HepG2 (cell line): ENCODE measurements at regions not wholly inside any gene's neighbourhood (a gene's known extent, or its start where the extent isn't known, plus 50 kb on each side); places are given as distances from the start of the nearest gene placed in this dataset.

Source experiments
- ATAC-seq: fragments of 200-7000 bp; cut with Tn5 transposase; 3 replicates; pipeline ENCODE4 v1.9.1; 2020; ENCODE audit warnings: mild to moderate bottlenecking, moderate library complexity
- BruUV-seq: library from RNA; stranded (reverse); fragments of 400-500 nt; replicated peaks from 2 replicates; lab custom pipeline; 2021; lab: Mats Ljungman, UMichigan
- CTCF ChIA-PET: fragments of 300-600 bp; formaldehyde crosslinking; extraction: SDS; loops from one replicate; lab custom pipeline; 2021; ENCODE audit warnings: low total read pairs, inconsistent platforms, low intra/inter-chr PET ratio; lab: Yijun Ruan, JAX
- POLR2A ChIA-PET: fragments of 350-600 bp; sonication (Branson Sonifier 250); formaldehyde crosslinking; loops from one replicate; lab custom pipeline; 2020; ENCODE audit warnings: antibody characterized with exemption, inconsistent platforms; lab: Yijun Ruan, JAX
- DNase-seq: peaks from one replicate; pipeline ENCODE4 v3.0.0-alpha.2; 2015; ENCODE audit warnings: low spot score
- FAIRE-seq: peaks from 3 replicates; lab custom pipeline; 2011; peaks lifted over from hg19 to GRCh38; lab: Jason Lieb, UNC
- H2AFZ ChIP-seq: one replicate; pipeline ENCODE4 v1.6.1; 2011; ENCODE audit warnings: low read length, inconsistent platforms
- H3K27ac ChIP-seq: fragments of 300-600 bp; 3 replicates; pipeline ENCODE4 v1.8.0; 2011; ENCODE audit warnings: mixed run types, mild to moderate bottlenecking, mixed read lengths, low read length, inconsistent platforms; ENCODE audit not compliant: insufficient read depth; ENCODE audit errors: extremely low read length
- H3K27me3 ChIP-seq, 2 experiments: fragments of 200-600 bp in 1 of 2; 2 replicates in 1 of 2; 3 replicates in 1 of 2; pipeline versions ENCODE4 v1.6.0 to v1.8.0; 2011; ENCODE audit warnings: low read length in 2 of 2, mild to moderate bottlenecking in 2 of 2, moderate library complexity in 2 of 2, inconsistent platforms in 1 of 2; ENCODE audit not compliant: insufficient read depth in 2 of 2, control insufficient read depth in 1 of 2
- H3K36me3 ChIP-seq, 2 experiments: fragments of 200-600 bp in 1 of 2; replicated peaks in 1 of 2; 2 replicates in 1 of 2; 3 replicates in 1 of 2; pipeline versions ENCODE4 v1.5.1 to v1.8.0; 2011; ENCODE audit warnings: low read length in 2 of 2, inconsistent platforms in 1 of 2; ENCODE audit not compliant: insufficient read depth in 2 of 2, control insufficient read depth in 1 of 2
- H3K4me1 ChIP-seq: 2 replicates; pipeline ENCODE4 v1.5.1; 2012; ENCODE audit warnings: low read length, inconsistent platforms; ENCODE audit not compliant: insufficient read depth
- H3K4me2 ChIP-seq: 2 replicates; pipeline ENCODE4 v1.6.0; 2011; ENCODE audit warnings: low read depth, low read length, inconsistent platforms
- H3K4me3 ChIP-seq, 3 experiments: fragments of 200-600 bp in 1 of 3; sonication (generic), shearing (Covaris generic) in 1 of 3; replicated peaks in 1 of 3; 2 replicates each; pipeline ENCODE4 v1.5.1; 2011 to 2016; ENCODE audit warnings: low read length in 3 of 3, inconsistent platforms in 2 of 3, low read depth in 2 of 3, mild to moderate bottlenecking in 2 of 3, control low read depth in 1 of 3, mixed read lengths in 1 of 3; ENCODE audit not compliant: insufficient read depth in 1 of 3
- H3K79me2 ChIP-seq: one replicate; pipeline ENCODE4 v1.6.1; 2011; ENCODE audit warnings: low read length, inconsistent platforms; ENCODE audit not compliant: insufficient read depth
- H3K9ac ChIP-seq: 2 replicates; pipeline ENCODE4 v1.6.0; 2011; ENCODE audit warnings: mild to moderate bottlenecking, low read depth, low read length, inconsistent platforms; ENCODE audit not compliant: insufficient read depth
- H3K9me3 ChIP-seq: 2 replicates; pipeline ENCODE4 v1.5.1; 2012; ENCODE audit warnings: mild to moderate bottlenecking, low read length
- H4K20me1 ChIP-seq: 2 replicates; pipeline ENCODE4 v1.6.0; 2011; ENCODE audit warnings: inconsistent platforms, mild to moderate bottlenecking, low read length, moderate library complexity; ENCODE audit not compliant: insufficient read depth
- CEBPB ChIP-seq: IDR thresholded peaks from 2 replicates; pipeline ENCODE4 v1.6.1; 2011; ENCODE audit warnings: low read depth, low read length, improper control_type of control experiment, borderline replicate concordance
- FOXA1 ChIP-seq, 2 experiments: fragments of 450-650 bp in 1 of 2; sonication (generic) in 1 of 2; formaldehyde crosslinking in 1 of 2; IDR thresholded peaks; 2 replicates each; pipeline versions ENCODE4 v1.4.0 to v1.6.1; 2016 to 2020; ENCODE audit warnings: missing genetic modification reagents in 1 of 2
- HDAC2 ChIP-seq: sonication (generic); formaldehyde crosslinking; IDR thresholded peaks from 2 replicates; pipeline ENCODE4 v1.4.0; 2020; ENCODE audit warnings: missing genetic modification reagents
- HIVEP1 ChIP-seq: sonication (generic); formaldehyde crosslinking; IDR thresholded peaks from 2 replicates; pipeline ENCODE4 v1.4.0; 2020; ENCODE audit warnings: mild to moderate bottlenecking, missing genetic modification reagents
- JUN ChIP-seq: sonication (generic); formaldehyde crosslinking; IDR thresholded peaks from 2 replicates; pipeline ENCODE4 v1.4.0; 2020; ENCODE audit warnings: mild to moderate bottlenecking, missing genetic modification reagents
- SPEN ChIP-seq: sonication (generic); formaldehyde crosslinking; IDR thresholded peaks from 2 replicates; pipeline ENCODE4 v1.5.1; 2020; ENCODE audit warnings: low read depth, mild to moderate bottlenecking, missing genetic modification reagents
- SYNCRIP ChIP-seq: fragments of 200-400 bp; formaldehyde crosslinking; IDR thresholded peaks from 2 replicates; pipeline ENCODE4 v1.6.1; 2018; ENCODE audit warnings: mild to moderate bottlenecking, low read depth, low read length; ENCODE audit not compliant: insufficient read depth
- THAP11 ChIP-seq: IDR thresholded peaks from 2 replicates; pipeline ENCODE4 v1.6.1; 2016; ENCODE audit warnings: missing biosample characterization, missing genetic modification reagents
- ZFP36 ChIP-seq: fragments of 150-350 bp; IDR thresholded peaks from 2 replicates; pipeline ENCODE4 v1.6.1; 2018; ENCODE audit warnings: borderline replicate concordance, low read length, low read depth; ENCODE audit not compliant: partially characterized antibody
- ZNF234 ChIP-seq: sonication (generic); formaldehyde crosslinking; conservative IDR thresholded peaks from 2 replicates; pipeline ENCODE4 v1.5.1; 2020; ENCODE audit warnings: mild to moderate bottlenecking, missing genetic modification reagents
- ZNF256 ChIP-seq: sonication (generic); formaldehyde crosslinking; conservative IDR thresholded peaks from 2 replicates; pipeline ENCODE4 v1.4.0; 2020; ENCODE audit warnings: missing genetic modification reagents
- ZNF331 ChIP-seq: sonication (generic); formaldehyde crosslinking; IDR thresholded peaks from 2 replicates; pipeline ENCODE4 v1.4.0; 2020; ENCODE audit warnings: missing genetic modification reagents
- ZNF33B ChIP-seq: sonication (generic); formaldehyde crosslinking; IDR thresholded peaks from 2 replicates; pipeline ENCODE4 v1.5.1; 2020; ENCODE audit warnings: mild to moderate bottlenecking, missing genetic modification reagents
- in situ Hi-C: cut with HindIII; loops from 2 replicates; pipeline ENCODE4 v1.10.0; 2017; ENCODE audit warnings: low pct_unique_long_range_greater_than_20kb; ENCODE audit not compliant: extremely low pct_ligation_motif_present
- intact Hi-C: fragments of 100-400 bp; cut with micrococcal nuclease; formaldehyde crosslinking; loops from one replicate; pipeline ENCODE4 v1.10.0; 2022; ENCODE audit not compliant: unreplicated experiment
- TF ChIP-seq, protein P1 (sequence below): sonication (generic); formaldehyde crosslinking; IDR thresholded peaks from 2 replicates; pipeline ENCODE4; 2020; ENCODE audit warnings: missing genetic modification reagents, mild to moderate bottlenecking, borderline replicate concordance

GRCh38 chr18:33914399-33914798 lies 310.3 kb downstream of the NOL4 start:
- ChIA-PET CTCF (no interaction called here), POLR2A (no interaction called here)
- Histone ChIP-seq H3K4me3 (no peak overlapping the region), H3K9ac (no peak overlapping the region), H3K36me3 (no peaks in the 10 kb centered on the region), H3K27me3 (no peaks in the 10 kb centered on the region), H3K4me1 (no peaks in the 10 kb centered on the region), H3K27ac (no peak overlapping the region), H3K9me3 (peaks cover 13% of the 10 kb centered on the region), H3K4me2 (no peak overlapping the region), H2AFZ (no peak overlapping the region), H4K20me1 (no peaks in the 10 kb centered on the region), H3K79me2 (no peaks in the 10 kb centered on the region)
- ATAC-seq (no peak), DNase-seq (no peak), FAIRE-seq (no peak)
- no TSS peak for BruUV-seq
- intact Hi-C loops (no loop called here), in situ Hi-C loops (no loop called here)
- TF ChIP-seq JUN (CRISPR knock-in tag) = no peak
- TF ChIP-seq ZNF234 (CRISPR knock-in tag) = no peak
- no peak for TF ChIP-seq THAP11 (CRISPR knock-in tag)
- TF ChIP-seq ZFP36 = no peak
- TF ChIP-seq ZNF331 = no peak
- TF ChIP-seq FOXA1 (IDR thresholded peaks at IDR 0.05) = no peak
- TF ChIP-seq FOXA1 (CRISPR knock-in tag; IDR thresholded peaks at IDR 0.05) = no peak
- no peak for TF ChIP-seq ZNF256 (CRISPR knock-in tag)
- TF ChIP-seq, protein P1, sequence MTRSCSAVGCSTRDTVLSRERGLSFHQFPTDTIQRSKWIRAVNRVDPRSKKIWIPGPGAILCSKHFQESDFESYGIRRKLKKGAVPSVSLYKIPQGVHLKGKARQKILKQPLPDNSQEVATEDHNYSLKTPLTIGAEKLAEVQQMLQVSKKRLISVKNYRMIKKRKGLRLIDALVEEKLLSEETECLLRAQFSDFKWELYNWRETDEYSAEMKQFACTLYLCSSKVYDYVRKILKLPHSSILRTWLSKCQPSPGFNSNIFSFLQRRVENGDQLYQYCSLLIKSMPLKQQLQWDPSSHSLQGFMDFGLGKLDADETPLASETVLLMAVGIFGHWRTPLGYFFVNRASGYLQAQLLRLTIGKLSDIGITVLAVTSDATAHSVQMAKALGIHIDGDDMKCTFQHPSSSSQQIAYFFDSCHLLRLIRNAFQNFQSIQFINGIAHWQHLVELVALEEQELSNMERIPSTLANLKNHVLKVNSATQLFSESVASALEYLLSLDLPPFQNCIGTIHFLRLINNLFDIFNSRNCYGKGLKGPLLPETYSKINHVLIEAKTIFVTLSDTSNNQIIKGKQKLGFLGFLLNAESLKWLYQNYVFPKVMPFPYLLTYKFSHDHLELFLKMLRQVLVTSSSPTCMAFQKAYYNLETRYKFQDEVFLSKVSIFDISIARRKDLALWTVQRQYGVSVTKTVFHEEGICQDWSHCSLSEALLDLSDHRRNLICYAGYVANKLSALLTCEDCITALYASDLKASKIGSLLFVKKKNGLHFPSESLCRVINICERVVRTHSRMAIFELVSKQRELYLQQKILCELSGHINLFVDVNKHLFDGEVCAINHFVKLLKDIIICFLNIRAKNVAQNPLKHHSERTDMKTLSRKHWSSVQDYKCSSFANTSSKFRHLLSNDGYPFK (CRISPR knock-in tag) = no peak
- TF ChIP-seq CEBPB = no peak
- TF ChIP-seq ZNF33B (CRISPR knock-in tag) = no peak
- no peak for TF ChIP-seq SYNCRIP
- TF ChIP-seq HIVEP1 (CRISPR knock-in tag) = no peak
- no peak for TF ChIP-seq HDAC2 (CRISPR knock-in tag)
- TF ChIP-seq SPEN = no peak
